Panc1 (cell line): ENCODE measurements at regions not wholly inside any gene's neighbourhood (a gene's known extent, or its start where the extent isn't known, plus 50 kb on each side); places are given as distances from the start of the nearest gene placed in this dataset.

Experiments used
- ATAC-seq: fragments of 200-7000 bp; cut with Tn5 transposase; 2 replicates; pipeline ENCODE4 v1.9.1; 2020; ENCODE audit warnings: mild to moderate bottlenecking, moderate library complexity
- BruUV-seq: library from RNA; stranded (reverse); fragments of 400-500 nt; replicated peaks from 2 replicates; lab custom pipeline; 2021; lab: Mats Ljungman, UMichigan
- CTCF ChIA-PET: fragments of 300-600 bp; sonication (Branson Sonifier 250); formaldehyde crosslinking; loops from one replicate; lab custom pipeline; 2022; ENCODE audit warnings: antibody characterized with exemption; lab: Charles Lee
- POLR2A ChIA-PET: fragments of 300-600 bp; sonication (Branson Sonifier 250); formaldehyde crosslinking; loops from one replicate; lab custom pipeline; 2022; ENCODE audit warnings: antibody characterized with exemption; lab: Charles Lee
- DNase-seq: peaks from one replicate; pipeline ENCODE4 v3.0.0-alpha.2; 2010; ENCODE audit warnings: low read depth, low spot score
- H3K27ac ChIP-seq: 2 replicates; pipeline ENCODE4 v1.5.1; 2011; ENCODE audit warnings: mild to moderate bottlenecking, low read length, inconsistent platforms
- H3K27me3 ChIP-seq: fragments of 200-500 bp; sonication (Bioruptor generic); 2 replicates; pipeline ENCODE4 v1.6.0; 2014; ENCODE audit warnings: low read length, inconsistent platforms; ENCODE audit not compliant: control insufficient read depth, insufficient read depth
- H3K36me3 ChIP-seq: fragments of 200-500 bp; sonication (Bioruptor generic); 2 replicates; pipeline ENCODE4 v1.5.1; 2014; ENCODE audit warnings: inconsistent platforms, mild to moderate bottlenecking, low read length, moderate library complexity; ENCODE audit not compliant: control insufficient read depth, insufficient read depth
- H3K4me1 ChIP-seq: 2 replicates; pipeline ENCODE4 v1.5.1; 2011; ENCODE audit warnings: inconsistent platforms, mild to moderate bottlenecking, low read length, moderate library complexity; ENCODE audit not compliant: control insufficient read depth, insufficient read depth
- H3K4me3 ChIP-seq, 2 experiments: 2 replicates each; pipeline ENCODE4 v1.5.1; 2011 to 2012; ENCODE audit warnings: low read depth in 2 of 2, low read length in 2 of 2, mild to moderate bottlenecking in 2 of 2, inconsistent platforms in 1 of 2, moderate library complexity in 1 of 2
- H3K9me3 ChIP-seq: fragments of 200-500 bp; sonication (Bioruptor generic); 2 replicates; pipeline ENCODE4 v1.5.1; 2014; ENCODE audit warnings: low read depth, mild to moderate bottlenecking, inconsistent platforms, low read length, moderate library complexity; ENCODE audit not compliant: control insufficient read depth, insufficient read depth
- POLR2AphosphoS5 ChIP-seq: IDR thresholded peaks from 2 replicates; pipeline ENCODE4 v1.6.1; 2012; ENCODE audit warnings: mild to moderate bottlenecking, low read depth, low read length, moderate library complexity
- REST ChIP-seq, 2 experiments: IDR thresholded peaks; 2 replicates each; pipeline ENCODE4 v1.6.1; 2011 to 2012; ENCODE audit warnings: low read depth in 2 of 2, control low read depth in 1 of 2, low read length in 1 of 2, mild to moderate bottlenecking in 1 of 2, moderate library complexity in 1 of 2; ENCODE audit not compliant: insufficient read depth in 1 of 2
- SIN3A ChIP-seq: IDR thresholded peaks from 2 replicates; pipeline ENCODE4 v1.6.1; 2012; ENCODE audit warnings: low read depth, mild to moderate bottlenecking, low read length, moderate library complexity, borderline replicate concordance; ENCODE audit not compliant: insufficient read depth
- TCF7L2 ChIP-seq: IDR thresholded peaks from 2 replicates; pipeline ENCODE4 v1.6.1; 2011; ENCODE audit warnings: mild to moderate bottlenecking, low read depth, low read length, inconsistent platforms
- in situ Hi-C: cut with HindIII; loops from 2 replicates; pipeline ENCODE4 v1.10.0; 2016; ENCODE audit warnings: low sequenced_read_pairs, low pct_unique_long_range_greater_than_20kb
- intact Hi-C: fragments of 100-400 bp; cut with micrococcal nuclease; formaldehyde crosslinking; loops from one replicate; pipeline ENCODE4 v1.10.0; 2022; ENCODE audit not compliant: unreplicated experiment
- TF ChIP-seq, protein P1 (sequence below): fragments of 450-650 bp; IDR thresholded peaks from 2 replicates; pipeline ENCODE4 v1.5.1; 2017; ENCODE audit warnings: mild to moderate bottlenecking

DNA sequence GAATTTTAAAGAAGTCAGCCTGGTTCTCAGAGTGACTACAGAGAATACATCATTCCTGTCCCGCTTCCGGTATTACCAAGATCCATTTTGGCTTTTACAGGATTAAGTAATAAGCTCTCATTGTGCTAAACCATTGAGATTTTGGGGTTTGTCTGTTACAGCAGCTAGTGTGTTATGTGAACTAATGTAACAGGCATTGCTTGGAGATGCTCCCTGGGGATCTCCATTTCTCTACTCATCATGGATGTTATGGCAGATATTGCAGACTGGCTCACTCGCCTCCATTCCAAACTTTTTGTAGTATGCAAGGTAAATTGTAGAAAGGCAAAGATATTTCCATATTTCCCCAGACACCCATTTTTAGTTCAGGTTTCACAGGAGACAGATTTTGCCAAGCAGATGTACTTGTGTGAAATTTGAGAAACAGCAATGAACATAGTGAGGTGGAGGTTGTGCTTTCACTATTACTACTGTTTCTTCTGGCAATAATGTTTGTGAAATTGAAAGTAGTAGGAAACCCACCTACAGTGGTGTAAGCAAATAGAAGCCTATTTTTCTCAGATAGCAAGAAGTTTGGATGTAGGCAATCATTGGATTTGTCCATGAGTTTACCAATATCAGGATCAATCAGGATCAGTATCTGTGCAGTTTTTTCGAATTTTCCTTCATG lies 177.1 kb upstream of the GALNT15 start:
- intact Hi-C loops, result no loop called here
- H3K27me3 ChIP-seq, result no peaks in the 10 kb centered on the region
- TF ChIP-seq, protein P1, sequence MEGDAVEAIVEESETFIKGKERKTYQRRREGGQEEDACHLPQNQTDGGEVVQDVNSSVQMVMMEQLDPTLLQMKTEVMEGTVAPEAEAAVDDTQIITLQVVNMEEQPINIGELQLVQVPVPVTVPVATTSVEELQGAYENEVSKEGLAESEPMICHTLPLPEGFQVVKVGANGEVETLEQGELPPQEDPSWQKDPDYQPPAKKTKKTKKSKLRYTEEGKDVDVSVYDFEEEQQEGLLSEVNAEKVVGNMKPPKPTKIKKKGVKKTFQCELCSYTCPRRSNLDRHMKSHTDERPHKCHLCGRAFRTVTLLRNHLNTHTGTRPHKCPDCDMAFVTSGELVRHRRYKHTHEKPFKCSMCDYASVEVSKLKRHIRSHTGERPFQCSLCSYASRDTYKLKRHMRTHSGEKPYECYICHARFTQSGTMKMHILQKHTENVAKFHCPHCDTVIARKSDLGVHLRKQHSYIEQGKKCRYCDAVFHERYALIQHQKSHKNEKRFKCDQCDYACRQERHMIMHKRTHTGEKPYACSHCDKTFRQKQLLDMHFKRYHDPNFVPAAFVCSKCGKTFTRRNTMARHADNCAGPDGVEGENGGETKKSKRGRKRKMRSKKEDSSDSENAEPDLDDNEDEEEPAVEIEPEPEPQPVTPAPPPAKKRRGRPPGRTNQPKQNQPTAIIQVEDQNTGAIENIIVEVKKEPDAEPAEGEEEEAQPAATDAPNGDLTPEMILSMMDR, result no peak
- TF ChIP-seq POLR2AphosphoS5, result no peak
- TF ChIP-seq REST (IDR thresholded peaks at IDR 0.05; ENCODE audit: insufficient read depth in 1 of 2, low read depth in 2 of 2, low read length in 1 of 2), result no peak
- TF ChIP-seq TCF7L2, result no peak
- no peak for TF ChIP-seq SIN3A
- in situ Hi-C loops, result no loop called here
- H3K27ac ChIP-seq, result no peak overlapping the region
- ChIA-PET CTCF (no interaction called here), POLR2A (no interaction called here)
- no peak for ATAC-seq
- H3K9me3 ChIP-seq, result no peaks in the 10 kb centered on the region
- DNase-seq, result no peak
- no peaks in the 10 kb centered on the region for H3K4me1 ChIP-seq
- H3K4me3 ChIP-seq, result no peak overlapping the region
- BruUV-seq, result no TSS peak
- no peaks in the 10 kb centered on the region for H3K36me3 ChIP-seq

GRCh38 chr3:15998911-15999310 lies 175.6 kb upstream of the GALNT15 start:
- intact Hi-C loops, result no loop called here
- H3K4me1 ChIP-seq, result no peaks in the 10 kb centered on the region
- H3K9me3 ChIP-seq, result no peaks in the 10 kb centered on the region
- ATAC-seq (no peak), DNase-seq (no peak)
- no TSS peak for BruUV-seq
- no peaks in the 10 kb centered on the region for H3K27me3 ChIP-seq
- H3K4me3 ChIP-seq, result no peak overlapping the region
- no peak overlapping the region for H3K27ac ChIP-seq
- H3K36me3 ChIP-seq, result no peaks in the 10 kb centered on the region
- POLR2A ChIA-PET, result no interaction called here
- CTCF ChIA-PET, result no interaction called here
- in situ Hi-C loops, result no loop called here
- TF ChIP-seq, protein P1, result no peak
- TF ChIP-seq SIN3A (no peak), REST (IDR thresholded peaks at IDR 0.05; ENCODE audit: insufficient read depth in 1 of 2, low read depth in 2 of 2, low read length in 1 of 2) (no peak), POLR2AphosphoS5 (no peak), TCF7L2 (no peak)
